ENCODE measurements at regions not wholly inside any gene's neighbourhood (a gene's known extent, or its start where the extent isn't known, plus 50 kb on each side); places are given as distances from the start of the nearest gene placed in this dataset.
"Not testable (repeated sequence)": the region's sequence is repeated elsewhere in the genome, so short reads cannot be mapped to it uniquely, and the experiment has no call there.

- TF ChIP-seq CTCF (IDR thresholded peaks at IDR 0.05), result no peak
- Mint-ChIP-seq H3K4me1 (no peaks in the 10 kb centered on the region), H3K27ac (no peak overlapping the region), H3K36me3 (ENCODE audit: low read depth) (peaks cover 10% of the 10 kb centered on the region), H3K9me3 (peaks cover 96% of the 10 kb centered on the region), H3K27me3 (ENCODE audit: low read depth, poor library complexity) (peaks cover under 1% of the 10 kb centered on the region), H3K4me3 (no peak overlapping the region)
- no peak for DNase-seq
Measured at GRCh38 chr19:27860309-27860934, 1352.5 kb downstream of the UQCRFS1 start.

GRCh38 chr19:27859689-27860088 lies 1353.3 kb downstream of the UQCRFS1 start:
- Mint-ChIP-seq H3K9me3 (peaks cover 96% of the 10 kb centered on the region), H3K27ac (no peak overlapping the region), H3K27me3 (ENCODE audit: low read depth, poor library complexity) (peaks cover 3% of the 10 kb centered on the region), H3K4me3 (no peak overlapping the region), H3K4me1 (no peaks in the 10 kb centered on the region), H3K36me3 (ENCODE audit: low read depth) (peaks cover 10% of the 10 kb centered on the region)
- no peak for DNase-seq
- no peak for TF ChIP-seq CTCF (IDR thresholded peaks at IDR 0.05)

GRCh38 chr19:27858981-27859581 lies 1353.9 kb downstream of the UQCRFS1 start:
- DNase-seq, result no peak
- H3K4me1 Mint-ChIP-seq, result no peaks in the 10 kb centered on the region
- no peak for TF ChIP-seq CTCF (IDR thresholded peaks at IDR 0.05)
- peaks cover 10% of the 10 kb centered on the region for H3K36me3 Mint-ChIP-seq (ENCODE audit: low read depth)
- H3K27me3 Mint-ChIP-seq (ENCODE audit: low read depth, poor library complexity), result peaks cover 3% of the 10 kb centered on the region
- no peak overlapping the region for H3K27ac Mint-ChIP-seq
- peaks cover 98% of the 10 kb centered on the region for H3K9me3 Mint-ChIP-seq
- no peak overlapping the region for H3K4me3 Mint-ChIP-seq

GRCh38 chr19:27852931-27853330 lies 1360.0 kb downstream of the UQCRFS1 start:
- DNase-seq; H3K36me3 Mint-ChIP-seq (ENCODE audit: low read depth); H3K27ac Mint-ChIP-seq; H3K4me1 Mint-ChIP-seq; H3K4me3 Mint-ChIP-seq; H3K27me3 Mint-ChIP-seq (ENCODE audit: low read depth, poor library complexity): not testable (repeated sequence)
- peaks cover 89% of the 10 kb centered on the region for H3K9me3 Mint-ChIP-seq

GRCh38 chr19:27851543-27852060 lies 1361.3 kb downstream of the UQCRFS1 start:
- Mint-ChIP-seq H3K27ac (no peak overlapping the region), H3K4me1 (no peaks in the 10 kb centered on the region), H3K4me3 (no peak overlapping the region), H3K36me3 (ENCODE audit: low read depth) (no peaks in the 10 kb centered on the region), H3K9me3 (peaks cover 89% of the 10 kb centered on the region), H3K27me3 (ENCODE audit: low read depth, poor library complexity) (peaks cover 3% of the 10 kb centered on the region)
- no peak for DNase-seq
- no peak for TF ChIP-seq CTCF (IDR thresholded peaks at IDR 0.05)

- H3K27ac Mint-ChIP-seq, result no peak overlapping the region
- H3K4me1 Mint-ChIP-seq, result no peaks in the 10 kb centered on the region
- TF ChIP-seq CTCF (IDR thresholded peaks at IDR 0.05), result no peak
- peaks cover 3% of the 10 kb centered on the region for H3K27me3 Mint-ChIP-seq (ENCODE audit: low read depth, poor library complexity)
- DNase-seq, result no peak
- H3K4me3 Mint-ChIP-seq, result no peak overlapping the region
- H3K36me3 Mint-ChIP-seq (ENCODE audit: low read depth), result no peaks in the 10 kb centered on the region
- H3K9me3 Mint-ChIP-seq, result peaks cover 89% of the 10 kb centered on the region
Measured at GRCh38 chr19:27851002-27851481, 1361.9 kb downstream of the UQCRFS1 start.
